ENCODE measurements at regions not wholly inside any gene's neighbourhood (a gene's known extent, or its start where the extent isn't known, plus 50 kb on each side); places are given as distances from the start of the nearest gene placed in this dataset.
"Not testable (repeated sequence)": the region's sequence is repeated elsewhere in the genome, so short reads cannot be mapped to it uniquely, and the experiment has no call there.

- DNase-seq, result no peak
Observed at GRCh38 chr5:82901281-82901888, 175.8 kb downstream of the TMEM167A start.

- DNase-seq, result no peak
Observed at GRCh38 chr5:82894716-82895115, 182.5 kb downstream of the TMEM167A start.

GRCh38 chr5:82889088-82889487, 188.1 kb downstream of the TMEM167A start:
- no peak for DNase-seq

GRCh38 chr5:82886911-82887310, 190.3 kb downstream of the TMEM167A start:
- no peak for DNase-seq

- DNase-seq, result peak in 10 of 56 donors; percentile 2 to 32 (median 11)
Observed at GRCh38 chr5:82885627-82886389, 191.4 kb downstream of the TMEM167A start.

- DNase-seq, result no peak
Observed at GRCh38 chr5:82884821-82885471, 192.2 kb downstream of the TMEM167A start.

GRCh38 chr5:82882316-82882715, 194.9 kb downstream of the TMEM167A start:
- DNase-seq, result no peak

GRCh38 chr5:82881571-82882174, 195.5 kb downstream of the TMEM167A start:
- no peak for DNase-seq

GRCh38 chr5:82879089-82879488, 198.1 kb downstream of the TMEM167A start:
- DNase-seq, result no peak

- DNase-seq, result no peak
Observed at GRCh38 chr5:82873452-82873851, 203.7 kb downstream of the TMEM167A start.

GRCh38 chr5:82872321-82873288, 204.6 kb downstream of the TMEM167A start:
- not testable (repeated sequence) for DNase-seq

GRCh38 chr5:82865625-82866024, 211.6 kb downstream of the TMEM167A start:
- DNase-seq, result no peak

GRCh38 chr5:82863266-82863665, 213.9 kb downstream of the TMEM167A start:
- DNase-seq, result peak in 11 of 56 donors; percentile 5 to 58 (median 18)

GRCh38 chr5:82862711-82863110, 214.5 kb downstream of the TMEM167A start:
- DNase-seq, result peak in 1 of 56 donors; percentile 17

- DNase-seq, result peak in 2 of 56 donors; percentile 2 to 7
Observed at GRCh38 chr5:82862261-82862660, 214.9 kb downstream of the TMEM167A start.

GRCh38 chr5:82861701-82862100, 215.5 kb downstream of the TMEM167A start:
- DNase-seq, result no peak

GRCh38 chr5:82859451-82860140, 217.6 kb downstream of the TMEM167A start:
- DNase-seq, result peak in 22 of 56 donors; percentile 4 to 68 (median 36)

GRCh38 chr5:82858151-82859025, 218.8 kb downstream of the TMEM167A start:
- DNase-seq, result no peak
